Heart right ventricle (tissue), 16 donors: ENCODE measurements at regions not wholly inside any gene's neighbourhood (a gene's known extent, or its start where the extent isn't known, plus 50 kb on each side); places are given as distances from the start of the nearest gene placed in this dataset.

ENCODE experiments used
- ATAC-seq, 8 donors: fragments of 200-7000 bp; cut with Tn5 transposase; one replicate each; pipeline ENCODE4 v1.9.1; 2020; ENCODE audit warnings: mild to moderate bottlenecking in 8 of 8, moderate library complexity in 8 of 8, moderate number of reproducible peaks in 1 of 8
- DNase-seq, 2 donors: peaks; one replicate each; pipeline ENCODE4 v3.0.0-alpha.2; 2020
- H3K27ac ChIP-seq, 10 donors: fragments of 200-600 bp; sonication (generic) in 2 of 10; one replicate each; pipeline versions ENCODE4 v1.5.0 to v1.8.0; 2020 to 2022; ENCODE audit warnings: mild to moderate bottlenecking in 3 of 10
- H3K27me3 ChIP-seq, 7 donors: fragments of 200-600 bp; one replicate each; pipeline ENCODE4 v1.8.0; 2021 to 2022; ENCODE audit warnings: mild to moderate bottlenecking in 2 of 7
- H3K36me3 ChIP-seq, 9 donors: fragments of 200-600 bp; sonication (generic) in 1 of 9; one replicate each; pipeline versions ENCODE4 v1.5.0 to v1.8.0; 2020 to 2022; ENCODE audit warnings: mild to moderate bottlenecking in 2 of 9
- H3K4me1 ChIP-seq, 9 donors: fragments of 200-600 bp; sonication (generic) in 1 of 9; one replicate each; pipeline versions ENCODE4 v1.5.0 to v1.8.0; 2020 to 2022; ENCODE audit warnings: mild to moderate bottlenecking in 4 of 9
- H3K4me3 ChIP-seq, 10 donors: fragments of 200-600 bp; sonication (generic) in 2 of 10; one replicate each; pipeline versions ENCODE4 v1.5.0 to v1.8.0; 2020 to 2022; ENCODE audit warnings: mild to moderate bottlenecking in 7 of 10, moderate library complexity in 2 of 10
- H3K9me3 ChIP-seq, 11 donors: fragments of 200-600 bp in 10 of 11; sonication (generic) in 2 of 11; one replicate each; pipeline versions ENCODE4 v1.5.0 to v1.8.0; 2013 to 2022; ENCODE audit warnings: mild to moderate bottlenecking in 2 of 11, control low read depth in 1 of 11, moderate library complexity in 1 of 11
- CTCF ChIP-seq, 9 donors: fragments of 200-600 bp; sonication (generic) in 2 of 9; IDR thresholded peaks; one replicate each; pipeline versions ENCODE4 v1.5.0 to v1.8.0; 2021 to 2022; ENCODE audit warnings: antibody characterized with exemption in 9 of 9, mild to moderate bottlenecking in 5 of 9, moderate library complexity in 1 of 9
- WGBS, 2 donors: extraction: QIAGEN DNeasy Blood & Tissue Kit; methylation state at CpG; one replicate each; pipeline ENCODE4 v1.1.7; 2013; ENCODE audit warnings: inconsistent platforms in 1 of 2; 5-methylcytosine and 5-hydroxymethylcytosine counted together
- intact Hi-C, 10 donors: fragments of 100-400 bp; cut with DNase I; formaldehyde crosslinking; loops; one replicate each; pipeline versions ENCODE4 v1.11.1 to v1.14.2; 2022
- donor health status: Arrhythmogenic right ventricular cardiomyopathy.
- donor health status: ischemic (EF 13 %, LVEDD 7.1; RV severe dilation, severe dysfunction).
- donor health status: healthy with polysubstance abuse.
- donor health status: DM: no; HTN: yes; CAD: no.
- donor health status: DM: no; HTN: no; CAD: no.
- donor health status: ischemic (EF 25% LVEDD 6.9; RV normal size, moderate dysfunction).
- donor health status: ischemic (EF 25% LVEDD 5.7; RV mildly dilated, moderate dysfunction).
- donor health status: healthy.
- donor health status: DM: yes; HTN: yes; CAD: no.
- donor health status: Ischemic cardiomyopathy.
- donor health status: ischemic (EF 35%, LVEDD 5.7; RV mildly dilated, moderate dysfunction).
- donor health status: nonischemic (EF 11% LVEDD 7.7; RV severe dilation, severe dysfunction).
- donor health status: DM: yes; HTN: yes; CAD: no.
- donor health status: PGD.
- donor health status: ischemic (EF 29% LVEDD 5.4; RV normal size, mild dysfunction).
- donor health status: nonischemic (EF 23%, LVEDD 6.1; RV moderate dilation, normal function).

GRCh38 chr20:7362601-7363000, 577.7 kb downstream of the HAO1 start:
- H3K27ac ChIP-seq = no peak overlapping the region
- TF ChIP-seq CTCF (IDR thresholded peaks at IDR 0.05) = no peak
- H3K36me3 ChIP-seq = no peaks in the 10 kb centered on the region
- H3K4me1 ChIP-seq = no peaks in the 10 kb centered on the region
- no peak for DNase-seq
- no peak for ATAC-seq
- H3K27me3 ChIP-seq = no peaks in the 10 kb centered on the region
- intact Hi-C loops = no loop called here
- H3K4me3 ChIP-seq = no peak overlapping the region
- WGBS, 2 donors = 73 to 80% methylated on average over 2 of the region's 2 CpGs
- H3K9me3 ChIP-seq = peaks cover 0 to 3% (median 0%) of the 10 kb centered on the region in 11 donors

- Histone ChIP-seq H3K27ac (no peak overlapping the region), H3K4me3 (no peak overlapping the region), H3K9me3 (peaks cover 0 to 3% (median 0%) of the 10 kb centered on the region in 11 donors), H3K27me3 (no peaks in the 10 kb centered on the region), H3K4me1 (no peaks in the 10 kb centered on the region), H3K36me3 (no peaks in the 10 kb centered on the region)
- ATAC-seq (no peak), DNase-seq (no peak)
- TF ChIP-seq CTCF (IDR thresholded peaks at IDR 0.05) = no peak
- intact Hi-C loops = no loop called here
- WGBS, 2 donors = 87 to 97% methylated on average over 1 of the region's 1 CpG
These were observed 574.1 kb downstream of the HAO1 start for GRCh38 chr20:7366189-7366588.

GRCh38 chr20:7371518-7372163, 568.6 kb downstream of the HAO1 start:
- Histone ChIP-seq H3K27ac (no peak overlapping the region), H3K4me3 (no peak overlapping the region), H3K27me3 (no peaks in the 10 kb centered on the region), H3K9me3 (peaks cover 0 to 15% (median 0%) of the 10 kb centered on the region in 11 donors), H3K4me1 (no peaks in the 10 kb centered on the region), H3K36me3 (no peaks in the 10 kb centered on the region)
- no peak for TF ChIP-seq CTCF (IDR thresholded peaks at IDR 0.05)
- peak in 1 of 8 donors; percentile 41 for ATAC-seq
- WGBS, 2 donors = 68 to 71% methylated on average over 3 of the region's 3 CpGs
- intact Hi-C loops = loop anchor here in 1 of 10 donors (10.0 kb wide), 1 partner anchor 47 kb away; no protein-coding TSS in a partner anchor
- no peak for DNase-seq

- H3K4me3 ChIP-seq = no peak overlapping the region
- no peak for ATAC-seq
- WGBS, 2 donors = 41 to 49% methylated on average over 4 of the region's 4 CpGs
These were observed 564.4 kb downstream of the HAO1 start for GRCh38 chr20:7375905-7376304.

More at GRCh38 chr20:7375905-7376304, 564.4 kb downstream of the HAO1 start:
- no peaks in the 10 kb centered on the region for H3K27me3 ChIP-seq
- H3K4me1 ChIP-seq = no peaks in the 10 kb centered on the region
- no peaks in the 10 kb centered on the region for H3K36me3 ChIP-seq
- H3K9me3 ChIP-seq = peaks cover 0 to 15% (median 2%) of the 10 kb centered on the region in 11 donors
- DNase-seq = no peak
- TF ChIP-seq CTCF (IDR thresholded peaks at IDR 0.05) = peak in 8 of 9 donors; percentile 19 to 53 (median 43)
- H3K27ac ChIP-seq = no peak overlapping the region
- intact Hi-C loops = loop anchor here in 1 of 10 donors (10.0 kb wide), 1 partner anchor 51 kb away; no protein-coding TSS in a partner anchor
